Uterus (tissue), 2 donors: ENCODE measurements at regions not wholly inside any gene's neighbourhood (a gene's known extent, or its start where the extent isn't known, plus 50 kb on each side); places are given as distances from the start of the nearest gene placed in this dataset.

Experiments used
- POLR2A ChIP-seq, 2 donors: fragments of 450-650 bp; IDR thresholded peaks; one replicate each; pipeline ENCODE4 v1.6.1; 2016; ENCODE audit warnings: antibody characterized with exemption in 2 of 2, mild to moderate bottlenecking in 1 of 2, moderate library complexity in 1 of 2
- TF ChIP-seq, protein P1 (sequence below), 4 experiments: fragments of 200-600 bp in 2 of 4; fragments of 450-650 bp in 2 of 4; sonication (generic) in 2 of 4; IDR thresholded peaks; one replicate each; pipeline ENCODE4 v1.5.1; 2016 to 2019; ENCODE audit warnings: antibody characterized with exemption in 4 of 4, mild to moderate bottlenecking in 2 of 4, moderate library complexity in 1 of 4

- no peak for TF ChIP-seq POLR2A (IDR thresholded peaks at IDR 0.05)
- TF ChIP-seq, protein P1, sequence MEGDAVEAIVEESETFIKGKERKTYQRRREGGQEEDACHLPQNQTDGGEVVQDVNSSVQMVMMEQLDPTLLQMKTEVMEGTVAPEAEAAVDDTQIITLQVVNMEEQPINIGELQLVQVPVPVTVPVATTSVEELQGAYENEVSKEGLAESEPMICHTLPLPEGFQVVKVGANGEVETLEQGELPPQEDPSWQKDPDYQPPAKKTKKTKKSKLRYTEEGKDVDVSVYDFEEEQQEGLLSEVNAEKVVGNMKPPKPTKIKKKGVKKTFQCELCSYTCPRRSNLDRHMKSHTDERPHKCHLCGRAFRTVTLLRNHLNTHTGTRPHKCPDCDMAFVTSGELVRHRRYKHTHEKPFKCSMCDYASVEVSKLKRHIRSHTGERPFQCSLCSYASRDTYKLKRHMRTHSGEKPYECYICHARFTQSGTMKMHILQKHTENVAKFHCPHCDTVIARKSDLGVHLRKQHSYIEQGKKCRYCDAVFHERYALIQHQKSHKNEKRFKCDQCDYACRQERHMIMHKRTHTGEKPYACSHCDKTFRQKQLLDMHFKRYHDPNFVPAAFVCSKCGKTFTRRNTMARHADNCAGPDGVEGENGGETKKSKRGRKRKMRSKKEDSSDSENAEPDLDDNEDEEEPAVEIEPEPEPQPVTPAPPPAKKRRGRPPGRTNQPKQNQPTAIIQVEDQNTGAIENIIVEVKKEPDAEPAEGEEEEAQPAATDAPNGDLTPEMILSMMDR (IDR thresholded peaks at IDR 0.05): no peak
Observed at GRCh38 chr6:21518317-21518716, 75.2 kb upstream of the SOX4 start.
